OCI-LY3 (cell line): ENCODE measurements at regions not wholly inside any gene's neighbourhood (a gene's known extent, or its start where the extent isn't known, plus 50 kb on each side); places are given as distances from the start of the nearest gene placed in this dataset.
"Not testable (repeated sequence)": the region's sequence is repeated elsewhere in the genome, so short reads cannot be mapped to it uniquely, and the experiment has no call there.

Experiments
- H2AFZ ChIP-seq: fragments of 200-600, 300-600 bp; shearing (Covaris generic); 2 replicates; pipeline ENCODE4 v1.6.0; 2014; ENCODE audit warnings: antibody characterized with exemption, low read depth, low read length
- H3K27ac ChIP-seq: fragments of 200-600, 300-600 bp; sonication (generic); 2 replicates; pipeline ENCODE4 v1.5.1; 2014; ENCODE audit warnings: mild to moderate bottlenecking, low read length, moderate library complexity, mixed read lengths
- H3K27me3 ChIP-seq: fragments of 200-600, 300-600 bp; sonication (generic); 2 replicates; pipeline ENCODE4 v1.6.1; 2014; ENCODE audit warnings: low read depth, low read length, mixed read lengths
- H3K36me3 ChIP-seq: fragments of 200-600, 300-600 bp; sonication (generic); replicated peaks from 2 replicates; pipeline ENCODE3; 2014; ENCODE audit warnings: low read depth, low read length, mixed read lengths
- H3K4me1 ChIP-seq: fragments of 300-600, 200-600 bp; sonication (generic); 2 replicates; pipeline ENCODE4 v1.6.1; 2014; ENCODE audit warnings: low read length, mixed read lengths
- H3K4me2 ChIP-seq: fragments of 200-600, 300-600 bp; sonication (generic); 2 replicates; pipeline ENCODE4 v1.6.1; 2014; ENCODE audit warnings: low read length, mixed read lengths
- H3K4me3 ChIP-seq: fragments of 300-600, 200-600 bp; sonication (generic); 2 replicates; pipeline ENCODE4 v1.5.1; 2014; ENCODE audit warnings: antibody characterized with exemption, mild to moderate bottlenecking, low read length, moderate library complexity
- H3K79me2 ChIP-seq: fragments of 300-600, 200-600 bp; shearing (Covaris generic); 2 replicates; pipeline ENCODE4 v1.6.1; 2014; ENCODE audit warnings: mild to moderate bottlenecking, low read length, mixed read lengths
- H3K9ac ChIP-seq: fragments of 300-600, 200-600 bp; shearing (Covaris generic); 2 replicates; pipeline ENCODE4 v1.6.0; 2014; ENCODE audit warnings: mild to moderate bottlenecking, low read length, moderate library complexity
- H3K9me3 ChIP-seq: fragments of 200-600, 300-600 bp; shearing (Covaris generic); 2 replicates; pipeline ENCODE4 v1.6.1; 2014; ENCODE audit warnings: low read length, mixed read lengths; ENCODE audit not compliant: insufficient read depth
- H4K20me1 ChIP-seq: fragments of 200-600, 300-600 bp; sonication (generic); 2 replicates; pipeline ENCODE4 v1.6.1; 2016; ENCODE audit warnings: low read length, mixed read lengths; ENCODE audit not compliant: insufficient read depth
- CTCF ChIP-seq: fragments of 200-600, 300-600 bp; sonication (generic); IDR thresholded peaks from 2 replicates; pipeline ENCODE4 v1.5.1; 2014; ENCODE audit warnings: antibody characterized with exemption, low read length, low read depth
- EZH2phosphoT487 ChIP-seq: fragments of 200-600 bp; shearing (Covaris generic); IDR thresholded peaks from 2 replicates; pipeline ENCODE4 v1.6.1; 2018; ENCODE audit warnings: antibody characterized with exemption, mixed run types, low read depth

DNA sequence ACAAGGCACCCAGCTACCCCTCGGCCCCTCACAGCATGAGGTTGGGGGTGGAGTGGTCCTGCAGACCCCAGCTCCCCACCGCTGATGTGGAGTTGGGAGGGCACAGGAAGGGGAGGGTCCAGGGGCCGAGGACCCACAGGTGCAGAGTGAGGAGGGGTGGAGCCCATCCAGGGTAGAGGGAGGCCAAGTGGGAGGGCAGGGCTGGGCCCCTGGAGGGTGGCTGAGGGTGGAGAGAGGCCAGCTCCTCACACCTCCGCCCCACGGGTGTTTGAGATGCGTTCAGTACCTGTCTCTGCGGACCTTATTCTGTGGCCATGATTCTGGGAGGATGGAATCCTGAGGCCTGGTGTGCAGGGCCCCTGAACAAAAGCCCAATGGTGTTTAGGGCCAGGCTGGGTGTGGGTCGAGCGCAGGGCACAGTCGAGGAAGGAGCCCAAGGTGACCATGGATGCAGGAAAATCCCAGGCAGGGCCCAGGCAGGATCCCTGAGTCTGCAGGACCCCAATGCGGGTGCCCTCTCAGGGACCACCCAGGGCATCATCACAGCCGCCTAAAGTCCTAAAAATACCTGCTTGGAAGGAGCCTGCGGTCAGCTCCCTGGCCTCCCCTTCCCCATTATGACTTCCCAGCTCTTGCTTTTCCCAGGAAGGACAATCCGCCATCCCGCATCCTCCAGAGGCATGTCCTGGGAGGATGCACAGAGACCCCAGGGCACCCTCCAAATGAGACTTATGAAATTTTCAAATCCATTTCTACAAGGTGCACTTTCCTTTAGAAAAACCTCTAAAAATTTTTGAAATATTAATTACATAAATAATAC, 377.1 kb upstream of the SFSWAP start:
- Histone ChIP-seq H3K27me3 (no peaks in the 10 kb centered on the region), H2AFZ (no peak overlapping the region), H3K27ac (no peak overlapping the region), H3K4me2 (no peak overlapping the region), H3K4me1 (no peaks in the 10 kb centered on the region), H3K79me2 (no peaks in the 10 kb centered on the region), H3K36me3 (no peaks in the 10 kb centered on the region), H4K20me1 (no peaks in the 10 kb centered on the region), H3K9ac (no peak overlapping the region), H3K9me3 (no peaks in the 10 kb centered on the region), H3K4me3 (no peak overlapping the region)
- no peak for TF ChIP-seq EZH2phosphoT487

DNA sequence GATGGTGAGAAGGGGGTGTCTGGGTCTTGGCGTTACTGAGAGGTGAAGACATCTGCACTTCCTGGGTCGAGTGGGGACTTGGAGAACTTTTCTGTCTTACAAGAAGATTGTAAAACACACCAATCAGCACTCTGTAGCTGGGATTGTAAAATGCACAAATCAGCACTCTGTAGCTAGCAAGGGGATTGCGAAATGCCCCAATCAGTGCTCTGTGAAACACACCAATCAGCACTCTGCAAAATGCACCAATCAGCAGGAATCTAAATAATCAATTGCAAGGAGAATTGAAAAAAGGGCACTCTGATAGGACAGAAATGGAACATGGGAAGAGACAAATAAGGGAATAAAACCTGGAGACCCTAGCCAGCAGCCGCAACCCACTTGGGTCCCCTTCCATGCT, 376.1 kb upstream of the SFSWAP start:
- Histone ChIP-seq H3K27ac (no peak overlapping the region), H2AFZ (no peak overlapping the region), H3K4me2 (no peak overlapping the region), H3K9me3 (no peaks in the 10 kb centered on the region), H3K36me3 (no peaks in the 10 kb centered on the region), H3K79me2 (no peaks in the 10 kb centered on the region), H3K9ac (no peak overlapping the region), H3K4me1 (no peaks in the 10 kb centered on the region), H4K20me1 (no peaks in the 10 kb centered on the region), H3K27me3 (no peaks in the 10 kb centered on the region), H3K4me3 (no peak overlapping the region)
- no peak for TF ChIP-seq CTCF
- TF ChIP-seq EZH2phosphoT487 = no peak

GRCh38 chr12:131335456-131335855, 375.4 kb upstream of the SFSWAP start:
- no peaks in the 10 kb centered on the region for H3K36me3 ChIP-seq
- no peak overlapping the region for H3K9ac ChIP-seq
- H3K4me1 ChIP-seq = no peaks in the 10 kb centered on the region
- no peaks in the 10 kb centered on the region for H3K79me2 ChIP-seq
- TF ChIP-seq CTCF (no peak), EZH2phosphoT487 (no peak)
- no peak overlapping the region for H3K4me2 ChIP-seq
- no peak overlapping the region for H3K27ac ChIP-seq
- H3K27me3 ChIP-seq = no peaks in the 10 kb centered on the region
- H4K20me1 ChIP-seq = no peaks in the 10 kb centered on the region
- no peak overlapping the region for H3K4me3 ChIP-seq
- H3K9me3 ChIP-seq = no peaks in the 10 kb centered on the region
- no peak overlapping the region for H2AFZ ChIP-seq

GRCh38 chr12:131337861-131338260, 373.0 kb upstream of the SFSWAP start:
- not testable (repeated sequence) for H4K20me1 ChIP-seq, H2AFZ ChIP-seq, H3K9me3 ChIP-seq, H3K9ac ChIP-seq, H3K4me3 ChIP-seq, H3K27ac ChIP-seq, H3K79me2 ChIP-seq, H3K4me2 ChIP-seq, H3K27me3 ChIP-seq, H3K4me1 ChIP-seq, H3K36me3 ChIP-seq

DNA sequence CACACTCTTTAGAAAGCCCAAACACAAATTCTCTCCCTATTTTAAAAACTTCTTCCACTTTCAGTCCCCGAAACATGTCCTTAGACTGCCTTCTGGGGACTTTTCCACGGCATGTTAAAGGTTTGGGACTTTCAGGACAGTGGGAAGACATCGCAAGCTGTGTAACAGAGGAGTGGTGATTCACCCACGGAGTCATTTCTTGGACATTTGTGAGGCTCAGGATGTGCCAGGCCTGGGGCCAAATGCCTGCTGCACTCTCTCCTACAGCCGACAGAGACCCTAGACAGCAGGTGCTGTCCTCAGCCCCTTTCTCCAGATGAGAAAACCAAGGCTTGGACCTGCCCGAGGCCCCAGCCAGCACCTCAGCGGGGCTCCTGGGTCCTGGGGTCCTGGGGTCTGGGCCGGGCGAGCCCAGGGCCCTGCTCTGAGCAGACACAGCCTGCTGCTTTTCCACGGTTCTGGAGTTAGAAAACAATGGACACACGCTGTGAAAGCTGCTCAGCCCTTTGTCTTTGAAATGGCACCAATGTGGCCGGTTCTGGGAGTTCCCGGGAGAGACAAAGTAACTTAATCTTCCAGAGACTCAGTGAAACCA, 370.2 kb upstream of the SFSWAP start:
- no peaks in the 10 kb centered on the region for H3K79me2 ChIP-seq
- H3K9ac ChIP-seq = no peak overlapping the region
- H4K20me1 ChIP-seq = no peaks in the 10 kb centered on the region
- H3K4me3 ChIP-seq = no peak overlapping the region
- H2AFZ ChIP-seq = no peak overlapping the region
- TF ChIP-seq EZH2phosphoT487 (no peak), CTCF (no peak)
- no peak overlapping the region for H3K4me2 ChIP-seq
- H3K4me1 ChIP-seq = no peaks in the 10 kb centered on the region
- H3K9me3 ChIP-seq = no peaks in the 10 kb centered on the region
- no peak overlapping the region for H3K27ac ChIP-seq
- H3K36me3 ChIP-seq = no peaks in the 10 kb centered on the region
- no peaks in the 10 kb centered on the region for H3K27me3 ChIP-seq

DNA sequence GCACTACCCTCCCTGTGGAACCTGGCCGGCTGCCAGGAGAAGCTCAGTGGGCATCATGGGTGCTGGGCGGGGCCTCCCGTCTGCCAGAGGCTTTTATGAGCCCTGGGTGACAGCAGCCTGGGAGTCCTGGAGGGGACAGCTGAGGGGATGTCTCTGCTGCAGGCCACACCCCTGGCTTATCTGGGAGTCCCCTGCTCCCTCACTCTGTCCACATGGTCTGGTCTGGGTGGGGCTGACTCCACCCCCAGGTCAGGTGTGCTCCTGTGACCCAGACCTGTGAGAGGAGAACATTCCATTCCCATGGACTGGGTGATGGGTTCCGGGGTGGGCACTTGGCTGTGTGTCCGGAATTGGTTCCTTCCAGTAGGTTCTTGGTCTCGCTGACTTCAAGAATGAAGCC, 369.3 kb upstream of the SFSWAP start:
- H2AFZ ChIP-seq, H3K4me2 ChIP-seq, H3K4me1 ChIP-seq: not testable (repeated sequence)

DNA sequence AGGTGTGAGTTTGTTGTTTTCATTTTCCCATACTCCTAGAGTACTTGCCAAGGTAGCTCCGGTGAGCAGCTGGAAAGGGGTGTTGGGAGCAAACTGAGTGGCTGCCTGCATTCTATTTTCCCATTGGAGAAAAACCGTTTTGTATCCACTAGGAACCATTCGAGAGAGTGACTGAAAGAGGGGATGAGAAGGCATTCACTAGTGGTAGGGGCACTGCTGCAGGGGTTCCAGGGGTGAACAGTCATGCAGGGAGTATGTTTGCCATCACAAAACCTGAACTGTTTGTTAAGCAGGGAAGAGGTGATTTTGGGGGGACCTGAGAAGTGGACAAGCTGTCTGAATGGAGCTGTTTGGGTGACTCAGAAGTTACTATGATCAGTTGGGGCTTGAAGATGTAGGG, 367.5 kb upstream of the SFSWAP start:
- H2AFZ ChIP-seq, H3K4me3 ChIP-seq, H3K9me3 ChIP-seq, H3K36me3 ChIP-seq, H3K9ac ChIP-seq, H3K79me2 ChIP-seq, H4K20me1 ChIP-seq, H3K27me3 ChIP-seq, H3K4me2 ChIP-seq, H3K4me1 ChIP-seq, H3K27ac ChIP-seq: not testable (repeated sequence)

More for the DNA sequence above, 369.3 kb upstream of the SFSWAP start:
- H4K20me1 ChIP-seq, H3K4me3 ChIP-seq, H3K36me3 ChIP-seq, H3K9ac ChIP-seq, H3K79me2 ChIP-seq, H3K9me3 ChIP-seq, H3K27me3 ChIP-seq, H3K27ac ChIP-seq: not testable (repeated sequence)
